ENCODE measurements at regions not wholly inside any gene's neighbourhood (a gene's known extent, or its start where the extent isn't known, plus 50 kb on each side); places are given as distances from the start of the nearest gene placed in this dataset.

- TF ChIP-seq TCF12 (IDR thresholded peaks at IDR 0.05; ENCODE audit: low read depth), result no peak
- no peak for TF ChIP-seq EP300 (IDR thresholded peaks at IDR 0.05; ENCODE audit: borderline replicate concordance)
- no peak for TF ChIP-seq ZBTB7A (IDR thresholded peaks at IDR 0.05; ENCODE audit: low read depth)
- TF ChIP-seq TEAD4 (IDR thresholded peaks at IDR 0.05), result no peak
- TF ChIP-seq, protein P1, sequence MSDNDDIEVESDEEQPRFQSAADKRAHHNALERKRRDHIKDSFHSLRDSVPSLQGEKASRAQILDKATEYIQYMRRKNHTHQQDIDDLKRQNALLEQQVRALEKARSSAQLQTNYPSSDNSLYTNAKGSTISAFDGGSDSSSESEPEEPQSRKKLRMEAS (IDR thresholded peaks at IDR 0.05), result no peak
- TF ChIP-seq RAD21 (IDR thresholded peaks at IDR 0.05; ENCODE audit: low read depth), result no peak
- no peak for TF ChIP-seq NFIC (IDR thresholded peaks at IDR 0.05)
These were observed 172.2 kb downstream of the SEC14L1 start for GRCh38 chr17:77312786-77313599.

All from Ishikawa (cell line).